PC-3 (cell line): ENCODE measurements at regions not wholly inside any gene's neighbourhood (a gene's known extent, or its start where the extent isn't known, plus 50 kb on each side); places are given as distances from the start of the nearest gene placed in this dataset.

Experiments
- EZH2 ChIP-seq: fragments of 300-600 bp; sonication (generic); IDR thresholded peaks from one replicate; pipeline ENCODE4 v1.6.1; 2017; ENCODE audit warnings: antibody characterized with exemption, mild to moderate bottlenecking, low read length; ENCODE audit not compliant: unreplicated experiment
- EZH2phosphoT487 ChIP-seq: fragments of 300-600 bp; sonication (generic); IDR thresholded peaks from 2 replicates; pipeline ENCODE4 v1.6.1; 2018; ENCODE audit warnings: mild to moderate bottlenecking, antibody characterized with exemption, low read length, borderline replicate concordance
- TF ChIP-seq, protein P1 (sequence below): fragments of 300-600 bp; sonication (generic); conservative IDR thresholded peaks from 2 replicates; pipeline ENCODE4 v1.5.1; 2017; ENCODE audit warnings: antibody characterized with exemption, low read depth, mild to moderate bottlenecking, low read length

DNA sequence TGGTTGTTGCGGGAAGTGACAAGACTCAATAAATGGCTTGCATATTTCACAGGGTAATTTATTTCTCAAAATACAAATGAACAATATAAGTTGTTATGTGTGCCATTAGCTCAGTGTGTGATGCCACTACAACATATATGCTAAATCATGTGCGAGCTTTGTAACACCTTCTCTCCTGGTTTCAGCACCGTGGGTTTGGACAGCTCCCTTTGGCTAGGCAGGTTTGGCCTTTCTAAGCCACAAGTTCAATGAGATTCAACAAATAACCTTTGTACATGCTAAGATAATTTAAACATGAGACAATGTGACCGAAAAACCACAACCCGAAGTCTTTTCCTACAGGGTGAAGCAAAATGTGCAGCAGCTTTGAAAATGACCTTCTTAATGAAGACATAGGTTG, 563.9 kb downstream of the TMEM114 start:
- TF ChIP-seq, protein P1, sequence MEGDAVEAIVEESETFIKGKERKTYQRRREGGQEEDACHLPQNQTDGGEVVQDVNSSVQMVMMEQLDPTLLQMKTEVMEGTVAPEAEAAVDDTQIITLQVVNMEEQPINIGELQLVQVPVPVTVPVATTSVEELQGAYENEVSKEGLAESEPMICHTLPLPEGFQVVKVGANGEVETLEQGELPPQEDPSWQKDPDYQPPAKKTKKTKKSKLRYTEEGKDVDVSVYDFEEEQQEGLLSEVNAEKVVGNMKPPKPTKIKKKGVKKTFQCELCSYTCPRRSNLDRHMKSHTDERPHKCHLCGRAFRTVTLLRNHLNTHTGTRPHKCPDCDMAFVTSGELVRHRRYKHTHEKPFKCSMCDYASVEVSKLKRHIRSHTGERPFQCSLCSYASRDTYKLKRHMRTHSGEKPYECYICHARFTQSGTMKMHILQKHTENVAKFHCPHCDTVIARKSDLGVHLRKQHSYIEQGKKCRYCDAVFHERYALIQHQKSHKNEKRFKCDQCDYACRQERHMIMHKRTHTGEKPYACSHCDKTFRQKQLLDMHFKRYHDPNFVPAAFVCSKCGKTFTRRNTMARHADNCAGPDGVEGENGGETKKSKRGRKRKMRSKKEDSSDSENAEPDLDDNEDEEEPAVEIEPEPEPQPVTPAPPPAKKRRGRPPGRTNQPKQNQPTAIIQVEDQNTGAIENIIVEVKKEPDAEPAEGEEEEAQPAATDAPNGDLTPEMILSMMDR: no peak
- TF ChIP-seq EZH2 (no peak), EZH2phosphoT487 (no peak)
